Neuronal stem cell (in vitro differentiated cells): ENCODE measurements at regions not wholly inside any gene's neighbourhood (a gene's known extent, or its start where the extent isn't known, plus 50 kb on each side); places are given as distances from the start of the nearest gene placed in this dataset.

ENCODE experiments used
- DNase-seq: peaks from one replicate; pipeline ENCODE4 v3.0.0-alpha.2; 2013; ENCODE audit warnings: low spot score
- H2AFZ ChIP-seq: one replicate; pipeline ENCODE4 v1.6.1; 2013; ENCODE audit warnings: mild to moderate bottlenecking, low read length, inconsistent platforms
- H2AK5ac ChIP-seq: 2 replicates; pipeline ENCODE4 v1.6.1; 2013; ENCODE audit warnings: low read depth, mild to moderate bottlenecking, inconsistent platforms, low read length, moderate library complexity, mixed read lengths
- H2BK120ac ChIP-seq: 2 replicates; pipeline ENCODE4 v1.6.1; 2013; ENCODE audit warnings: low read depth, mild to moderate bottlenecking, inconsistent platforms, low read length, moderate library complexity, mixed read lengths
- H2BK12ac ChIP-seq: one replicate; pipeline ENCODE4 v1.6.1; 2013; ENCODE audit warnings: low read length, inconsistent platforms
- H2BK15ac ChIP-seq: 2 replicates; pipeline ENCODE4 v1.6.1; 2013; ENCODE audit warnings: mild to moderate bottlenecking, low read length, inconsistent platforms, mixed read lengths
- H2BK5ac ChIP-seq: one replicate; pipeline ENCODE4 v1.6.1; 2013; ENCODE audit warnings: inconsistent platforms, mild to moderate bottlenecking, low read length, moderate library complexity
- H3K14ac ChIP-seq: one replicate; pipeline ENCODE4 v1.6.1; 2013; ENCODE audit warnings: low read length, inconsistent platforms
- H3K18ac ChIP-seq: 2 replicates; pipeline ENCODE4 v1.6.1; 2013; ENCODE audit warnings: low read length, inconsistent platforms
- H3K23ac ChIP-seq: 2 replicates; pipeline ENCODE4 v1.6.1; 2013; ENCODE audit warnings: low read depth, mild to moderate bottlenecking, mixed read lengths, low read length, inconsistent platforms; ENCODE audit not compliant: poor library complexity
- H3K27ac ChIP-seq: replicated peaks from 3 replicates; pipeline ENCODE4 v1.5.1; 2013; ENCODE audit warnings: low read length, inconsistent platforms
- H3K27me3 ChIP-seq, 3 experiments: 2 replicates each; pipeline ENCODE4 v1.6.1; 2013; ENCODE audit warnings: low read length in 3 of 3, mild to moderate bottlenecking in 2 of 3, inconsistent platforms in 1 of 3, low read depth in 1 of 3, mixed read lengths in 1 of 3, moderate library complexity in 1 of 3; ENCODE audit not compliant: control insufficient read depth in 3 of 3, insufficient read depth in 3 of 3
- H3K36me3 ChIP-seq, 2 donors: replicated peaks in 1 of 2; 2 replicates each; pipeline ENCODE4 v1.6.1; 2013; ENCODE audit warnings: low read length in 2 of 2; ENCODE audit not compliant: control insufficient read depth in 2 of 2, insufficient read depth in 2 of 2
- H3K4ac ChIP-seq: 2 replicates; pipeline ENCODE4 v1.6.1; 2013; ENCODE audit warnings: inconsistent platforms, mild to moderate bottlenecking, low read length, moderate library complexity
- H3K4me1 ChIP-seq, 2 donors: 1 replicate in 1 of 2; 2 replicates in 1 of 2; pipeline ENCODE4 v1.6.1; 2013; ENCODE audit warnings: low read length in 2 of 2, low read depth in 1 of 2; ENCODE audit not compliant: control insufficient read depth in 2 of 2, insufficient read depth in 1 of 2
- H3K4me2 ChIP-seq: one replicate; pipeline ENCODE4 v1.6.1; 2013; ENCODE audit warnings: mild to moderate bottlenecking, low read length, inconsistent platforms; ENCODE audit not compliant: insufficient read depth, poor library complexity, severe bottlenecking
- H3K4me3 ChIP-seq, 2 donors: 2 replicates each; pipeline ENCODE4 v1.5.1; 2013; ENCODE audit warnings: low read length in 2 of 2, mild to moderate bottlenecking in 2 of 2, inconsistent platforms in 1 of 2, moderate library complexity in 1 of 2
- H3K79me1 ChIP-seq: one replicate; pipeline ENCODE4 v1.6.1; 2013; ENCODE audit warnings: low read depth, mild to moderate bottlenecking, inconsistent platforms, low read length, moderate library complexity
- H3K9ac ChIP-seq: one replicate; pipeline ENCODE4 v1.6.1; 2013; ENCODE audit warnings: mild to moderate bottlenecking, low read depth, low read length, inconsistent platforms; ENCODE audit not compliant: poor library complexity
- H3K9me3 ChIP-seq, 2 donors: replicated peaks in 1 of 2; 2 replicates each; pipeline versions ENCODE3 to v1.6.1; 2013; ENCODE audit warnings: low read length in 2 of 2, mild to moderate bottlenecking in 2 of 2, inconsistent platforms in 1 of 2, low read depth in 1 of 2, mixed read lengths in 1 of 2, moderate library complexity in 1 of 2; ENCODE audit not compliant: control insufficient read depth in 2 of 2, insufficient read depth in 1 of 2
- H4K8ac ChIP-seq: one replicate; pipeline ENCODE4 v1.6.1; 2013; ENCODE audit warnings: low read depth, mild to moderate bottlenecking, inconsistent platforms, low read length, moderate library complexity
- H4K91ac ChIP-seq: one replicate; pipeline ENCODE4 v1.6.1; 2013; ENCODE audit warnings: low read length, low read depth, mild to moderate bottlenecking, inconsistent platforms; ENCODE audit not compliant: poor library complexity
- WGBS, 2 donors: extraction: QIAGEN DNeasy Blood & Tissue Kit; methylation state at CpG; one replicate each; pipeline ENCODE4 v1.1.7; 2013; ENCODE audit warnings: missing lambda C conversion rate in 2 of 2, mixed read lengths in 1 of 2; ENCODE audit not compliant: insufficient read length in 2 of 2, insufficient replicate concordance in 1 of 2; ENCODE audit errors: extremely low coverage in 2 of 2; 5-methylcytosine and 5-hydroxymethylcytosine counted together

- no peak overlapping the region for H2BK120ac ChIP-seq
- no peaks in the 10 kb centered on the region for H3K27me3 ChIP-seq
- H2BK15ac ChIP-seq, result no peak overlapping the region
- no peak overlapping the region for H2AK5ac ChIP-seq
- H4K91ac ChIP-seq, result no peak overlapping the region
- no peak overlapping the region for H3K18ac ChIP-seq
- H4K8ac ChIP-seq, result no peak overlapping the region
- no peaks in the 10 kb centered on the region for H3K9me3 ChIP-seq
- H2AFZ ChIP-seq, result no peak overlapping the region
- no peak overlapping the region for H3K9ac ChIP-seq
- no peaks in the 10 kb centered on the region for H3K79me1 ChIP-seq
- H3K4me1 ChIP-seq, result no peaks in the 10 kb centered on the region
- H3K36me3 ChIP-seq, result no peaks in the 10 kb centered on the region
- no peak overlapping the region for H3K4me2 ChIP-seq
- no peak overlapping the region for H3K4ac ChIP-seq
- no CpG with 5 or more reads among the region's 1 CpG for whole genome bisulfite sequencing, 2 donors
- no peak overlapping the region for H2BK5ac ChIP-seq
- no peak overlapping the region for H2BK12ac ChIP-seq
- H3K27ac ChIP-seq, result no peak overlapping the region
- no peak for DNase-seq
- no peak overlapping the region for H3K4me3 ChIP-seq
- no peak overlapping the region for H3K14ac ChIP-seq
- no peak overlapping the region for H3K23ac ChIP-seq
Measured at GRCh38 chr13:38167164-38167822, 182.4 kb upstream of the UFM1 start.

- H3K9me3 ChIP-seq, result no peaks in the 10 kb centered on the region
- no peaks in the 10 kb centered on the region for H3K36me3 ChIP-seq
- no peak overlapping the region for H3K4me2 ChIP-seq
- H3K4ac ChIP-seq, result no peak overlapping the region
- no peak overlapping the region for H3K27ac ChIP-seq
- H3K4me1 ChIP-seq, result no peaks in the 10 kb centered on the region
- no peak overlapping the region for H2BK12ac ChIP-seq
- H3K27me3 ChIP-seq, result no peaks in the 10 kb centered on the region
- H4K91ac ChIP-seq, result no peak overlapping the region
- no peak overlapping the region for H2BK120ac ChIP-seq
- H3K4me3 ChIP-seq, result no peak overlapping the region
- H3K9ac ChIP-seq, result no peak overlapping the region
- H2BK5ac ChIP-seq, result no peak overlapping the region
- H3K18ac ChIP-seq, result no peak overlapping the region
- no peak overlapping the region for H3K14ac ChIP-seq
- no peaks in the 10 kb centered on the region for H3K79me1 ChIP-seq
- H2AK5ac ChIP-seq, result no peak overlapping the region
- WGBS, 2 donors, result no CpG with 5 or more reads among the region's 2 CpGs
- no peak overlapping the region for H4K8ac ChIP-seq
- no peak overlapping the region for H2AFZ ChIP-seq
- no peak overlapping the region for H2BK15ac ChIP-seq
- DNase-seq, result no peak
- no peak overlapping the region for H3K23ac ChIP-seq
Measured at GRCh38 chr13:38166116-38166515, 183.5 kb upstream of the UFM1 start.

DNA sequence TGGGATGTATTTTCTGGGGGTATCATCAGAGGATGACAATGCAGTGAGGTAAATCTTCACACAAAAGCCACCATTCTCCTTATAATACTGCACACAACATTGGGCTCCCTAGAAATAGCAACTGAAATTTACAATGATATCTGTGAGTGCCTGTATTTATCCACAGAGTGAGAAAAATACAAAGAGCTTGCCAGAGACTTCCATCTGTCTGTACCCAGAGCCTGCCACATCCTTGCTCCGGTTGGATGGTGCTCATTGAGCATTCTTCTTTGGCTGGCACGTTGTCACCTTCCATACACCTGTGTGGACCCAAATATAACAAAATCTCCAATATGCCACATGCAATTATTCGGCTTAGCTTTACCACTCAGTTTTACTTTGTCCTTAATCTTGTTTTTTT, 189.5 kb upstream of the UFM1 start:
- no peaks in the 10 kb centered on the region for H3K79me1 ChIP-seq

GRCh38 chr13:38159710-38160109, 189.9 kb upstream of the UFM1 start:
- no peak overlapping the region for H3K9ac ChIP-seq
- H3K14ac ChIP-seq, result no peak overlapping the region
- no peak overlapping the region for H2BK5ac ChIP-seq
- H4K91ac ChIP-seq, result no peak overlapping the region
- no peak overlapping the region for H3K27ac ChIP-seq
- no CpG with 5 or more reads among the region's 1 CpG for WGBS, 2 donors
- no peak for DNase-seq
- H2BK12ac ChIP-seq, result no peak overlapping the region
- H2AK5ac ChIP-seq, result no peak overlapping the region
- H3K9me3 ChIP-seq, result no peaks in the 10 kb centered on the region
- no peaks in the 10 kb centered on the region for H3K79me1 ChIP-seq
- no peaks in the 10 kb centered on the region for H3K36me3 ChIP-seq
- H3K4me3 ChIP-seq, result no peak overlapping the region
- no peak overlapping the region for H3K23ac ChIP-seq
- H2BK15ac ChIP-seq, result no peak overlapping the region
- H3K18ac ChIP-seq, result no peak overlapping the region
- H3K4ac ChIP-seq, result no peak overlapping the region
- no peaks in the 10 kb centered on the region for H3K27me3 ChIP-seq
- no peak overlapping the region for H2BK120ac ChIP-seq
- no peak overlapping the region for H4K8ac ChIP-seq
- no peak overlapping the region for H2AFZ ChIP-seq
- no peaks in the 10 kb centered on the region for H3K4me1 ChIP-seq
- no peak overlapping the region for H3K4me2 ChIP-seq

More for the DNA sequence above, 189.5 kb upstream of the UFM1 start:
- Histone ChIP-seq H3K36me3 (no peaks in the 10 kb centered on the region), H2AFZ (no peak overlapping the region), H3K23ac (no peak overlapping the region), H3K4me2 (no peak overlapping the region), H3K4me1 (no peaks in the 10 kb centered on the region), H2AK5ac (no peak overlapping the region), H4K91ac (no peak overlapping the region), H4K8ac (no peak overlapping the region), H3K9me3 (no peaks in the 10 kb centered on the region), H3K14ac (no peak overlapping the region), H3K4ac (no peak overlapping the region), H3K4me3 (no peak overlapping the region), H3K9ac (no peak overlapping the region), H2BK12ac (no peak overlapping the region), H2BK15ac (no peak overlapping the region), H2BK120ac (no peak overlapping the region), H3K27ac (no peak overlapping the region), H3K18ac (no peak overlapping the region), H3K27me3 (no peaks in the 10 kb centered on the region), H2BK5ac (no peak overlapping the region)
- no CpG with 5 or more reads among the region's 3 CpGs for WGBS, 2 donors
- no peak for DNase-seq
